AG04449 (cell line): ENCODE measurements at regions not wholly inside any gene's neighbourhood (a gene's known extent, or its start where the extent isn't known, plus 50 kb on each side); places are given as distances from the start of the nearest gene placed in this dataset.
"Not testable (repeated sequence)": the region's sequence is repeated elsewhere in the genome, so short reads cannot be mapped to it uniquely, and the experiment has no call there.

Source experiments
- CTCF ChIA-PET: fragments of 350-600 bp; formaldehyde crosslinking; extraction: SDS; loops from one replicate; lab custom pipeline; 2021; ENCODE audit warnings: antibody characterized with exemption; lab: Yijun Ruan, JAX
- POLR2A ChIA-PET: fragments of 400-600, 350-600 bp; formaldehyde crosslinking; extraction: SDS; loops from one replicate; lab custom pipeline; 2020; ENCODE audit warnings: antibody characterized with exemption, inconsistent platforms; lab: Yijun Ruan, JAX
- DNase-seq: peaks from one replicate; pipeline ENCODE4 v3.0.0-alpha.2; 2010; ENCODE audit warnings: low read depth, low spot score
- H3K4me3 ChIP-seq: 2 replicates; pipeline ENCODE4 v1.5.1; 2011; ENCODE audit warnings: low read depth, mild to moderate bottlenecking, control low read depth, low read length
- TF ChIP-seq, protein P1 (sequence below): IDR thresholded peaks from one replicate; pipeline ENCODE4 v1.5.1; 2011; ENCODE audit warnings: mild to moderate bottlenecking, moderate library complexity, low read length, control low read depth, inconsistent platforms; ENCODE audit not compliant: insufficient read depth; ENCODE audit errors: missing control alignments

DNA sequence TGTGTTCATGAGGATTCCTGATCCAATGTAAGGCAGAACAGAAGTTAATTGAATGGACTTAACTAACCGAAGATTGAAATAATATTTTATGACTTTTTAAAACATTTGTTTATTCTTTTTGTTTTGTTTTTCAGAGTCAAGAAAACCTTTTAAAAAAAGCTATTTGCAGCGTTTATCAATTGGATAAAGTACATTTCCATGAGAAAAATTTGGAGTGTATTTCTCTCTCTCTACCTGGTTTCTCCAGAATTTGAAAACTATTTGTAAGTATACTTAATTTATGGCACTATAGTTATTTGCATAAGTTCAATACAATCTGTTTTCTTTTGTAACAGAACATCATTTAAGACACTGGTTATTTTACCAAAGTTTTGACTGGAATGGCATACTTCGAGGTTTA lies 208.0 kb upstream of the UBL3 start:
- TF ChIP-seq, protein P1, sequence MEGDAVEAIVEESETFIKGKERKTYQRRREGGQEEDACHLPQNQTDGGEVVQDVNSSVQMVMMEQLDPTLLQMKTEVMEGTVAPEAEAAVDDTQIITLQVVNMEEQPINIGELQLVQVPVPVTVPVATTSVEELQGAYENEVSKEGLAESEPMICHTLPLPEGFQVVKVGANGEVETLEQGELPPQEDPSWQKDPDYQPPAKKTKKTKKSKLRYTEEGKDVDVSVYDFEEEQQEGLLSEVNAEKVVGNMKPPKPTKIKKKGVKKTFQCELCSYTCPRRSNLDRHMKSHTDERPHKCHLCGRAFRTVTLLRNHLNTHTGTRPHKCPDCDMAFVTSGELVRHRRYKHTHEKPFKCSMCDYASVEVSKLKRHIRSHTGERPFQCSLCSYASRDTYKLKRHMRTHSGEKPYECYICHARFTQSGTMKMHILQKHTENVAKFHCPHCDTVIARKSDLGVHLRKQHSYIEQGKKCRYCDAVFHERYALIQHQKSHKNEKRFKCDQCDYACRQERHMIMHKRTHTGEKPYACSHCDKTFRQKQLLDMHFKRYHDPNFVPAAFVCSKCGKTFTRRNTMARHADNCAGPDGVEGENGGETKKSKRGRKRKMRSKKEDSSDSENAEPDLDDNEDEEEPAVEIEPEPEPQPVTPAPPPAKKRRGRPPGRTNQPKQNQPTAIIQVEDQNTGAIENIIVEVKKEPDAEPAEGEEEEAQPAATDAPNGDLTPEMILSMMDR = no peak
- CTCF ChIA-PET = no interaction called here
- no peak for DNase-seq
- POLR2A ChIA-PET = no interaction called here
- no peak overlapping the region for H3K4me3 ChIP-seq

DNA sequence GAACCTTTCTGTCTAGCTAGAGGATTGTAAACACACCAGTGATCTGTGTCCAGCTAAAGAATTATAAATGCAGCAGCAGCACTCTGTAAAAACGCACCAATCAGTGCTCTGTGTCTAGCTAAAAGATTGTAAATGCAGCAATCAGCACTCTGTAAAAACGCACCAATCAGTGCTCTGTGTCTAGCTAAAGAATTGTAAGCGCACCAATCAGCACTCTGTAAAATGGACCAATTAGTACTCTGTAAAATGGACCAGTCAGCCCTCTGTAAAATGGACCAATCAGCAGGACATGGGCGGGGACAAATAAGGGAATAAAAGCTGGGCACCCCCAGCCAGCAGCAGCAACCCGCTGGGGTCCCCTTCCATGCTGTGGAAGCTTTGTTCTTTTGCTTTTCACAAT lies 204.1 kb upstream of the UBL3 start:
- CTCF ChIA-PET = interaction anchor here (1.0 kb wide), 1 partner anchor 58 kb away, joined by 4 read pairs; no protein-coding TSS in a partner anchor
- POLR2A ChIA-PET, DNase-seq, H3K4me3 ChIP-seq: not testable (repeated sequence)

DNA sequence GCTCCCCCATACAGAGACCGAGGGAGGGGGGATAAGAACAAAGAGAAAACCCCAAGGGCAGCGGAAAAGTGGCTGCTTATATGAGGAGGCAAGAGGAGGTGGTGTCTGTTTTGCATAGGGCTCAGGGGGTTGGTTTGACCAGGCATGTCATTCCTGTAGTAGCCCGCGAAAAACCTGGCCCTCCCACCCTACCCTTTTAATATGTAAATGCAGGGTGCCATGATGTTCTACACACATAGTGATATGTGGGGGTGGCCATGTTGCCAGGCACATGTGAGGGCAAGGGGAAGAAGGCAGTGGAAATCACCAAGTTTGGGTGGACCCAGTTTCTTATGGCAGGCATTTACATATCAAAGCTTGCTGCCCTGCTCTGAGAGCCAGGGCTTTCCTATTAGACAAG lies 203.5 kb upstream of the UBL3 start:
- no peak for DNase-seq
- TF ChIP-seq, protein P1 = no peak
- ChIA-PET POLR2A (no interaction called here), CTCF (interaction anchor here (1.0 kb wide), 1 partner anchor 59 kb away, joined by 4 read pairs; no protein-coding TSS in a partner anchor)
- no peak overlapping the region for H3K4me3 ChIP-seq

DNA sequence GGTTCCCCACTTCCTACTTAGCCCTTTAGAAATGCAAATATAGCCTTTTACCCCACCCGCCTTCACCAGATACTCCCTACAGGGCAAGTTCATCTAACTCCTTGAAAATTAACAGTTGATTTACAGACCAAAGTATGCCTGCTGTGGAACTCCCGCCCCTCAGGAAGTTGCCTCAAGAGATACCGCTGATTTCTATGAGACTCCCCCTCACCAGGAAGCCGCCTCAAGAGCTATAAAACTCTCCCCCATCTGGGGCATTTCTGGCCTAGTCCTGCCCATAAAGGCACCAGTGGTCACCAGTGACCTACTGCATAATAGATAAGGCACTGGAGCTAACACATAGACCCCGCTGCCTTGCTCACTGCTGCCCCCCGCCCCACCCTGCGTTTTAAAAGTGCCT lies 201.7 kb upstream of the UBL3 start:
- TF ChIP-seq, protein P1 = no peak
- CTCF ChIA-PET = interaction anchor here (1.5 kb wide), 1 partner anchor 62 kb away, joined by 4 read pairs; no protein-coding TSS in a partner anchor
- H3K4me3 ChIP-seq = no peak overlapping the region
- POLR2A ChIA-PET = no interaction called here
- DNase-seq = no peak

DNA sequence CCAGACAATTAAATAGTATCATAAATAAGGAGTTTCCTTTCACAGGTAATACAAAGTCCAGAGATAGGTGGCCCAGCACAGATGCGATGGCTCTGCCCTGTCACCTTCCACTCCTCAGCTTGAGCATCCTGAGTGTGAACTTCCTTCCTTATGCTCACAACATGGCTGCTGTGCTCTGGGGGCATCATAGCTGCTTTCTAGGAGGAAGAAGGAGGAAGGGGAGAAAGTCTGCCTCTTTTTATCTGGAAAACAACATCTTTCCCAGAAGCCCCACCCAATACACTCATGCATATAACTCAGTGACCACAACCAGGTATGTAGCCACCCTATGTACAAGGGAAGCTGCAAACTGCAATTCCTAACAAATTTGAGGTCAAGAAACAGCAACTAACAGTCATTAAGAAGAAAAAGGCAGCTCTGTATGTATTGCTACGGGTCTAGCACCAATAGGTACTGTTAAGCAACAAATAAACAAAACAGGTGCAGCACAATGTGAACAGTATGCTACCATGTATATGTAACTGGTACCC lies 201.2 kb upstream of the UBL3 start:
- DNase-seq = no peak
- ChIA-PET CTCF (interaction anchor here (1.5 kb wide), 1 partner anchor 63 kb away, joined by 4 read pairs; no protein-coding TSS in a partner anchor), POLR2A (no interaction called here)
- TF ChIP-seq, protein P1 = no peak
- H3K4me3 ChIP-seq = no peak overlapping the region

DNA sequence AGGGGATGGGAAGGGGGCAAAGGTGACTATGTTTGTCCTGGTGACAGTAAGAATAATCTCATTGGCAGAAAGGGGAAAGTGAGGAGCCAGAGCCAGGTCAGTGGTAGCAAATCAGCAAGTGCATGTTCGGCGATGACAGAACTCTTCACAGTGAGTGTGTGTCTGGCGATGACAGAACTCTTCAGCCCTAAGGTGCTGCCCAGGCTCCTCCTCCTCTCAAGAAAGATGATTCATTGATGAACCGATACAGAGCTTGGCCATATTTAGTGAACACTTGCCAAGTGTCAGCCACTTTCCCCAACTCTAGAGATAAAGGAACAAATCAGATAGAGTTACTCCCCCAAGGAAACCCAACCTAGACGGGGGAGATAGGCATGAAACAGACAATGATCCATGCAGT lies 199.3 kb upstream of the UBL3 start:
- DNase-seq = no peak
- TF ChIP-seq, protein P1 = no peak
- no peak overlapping the region for H3K4me3 ChIP-seq
- ChIA-PET POLR2A (no interaction called here), CTCF (no interaction called here)
